ENCODE measurements at regions not wholly inside any gene's neighbourhood (a gene's known extent, or its start where the extent isn't known, plus 50 kb on each side); places are given as distances from the start of the nearest gene placed in this dataset.

- Histone ChIP-seq H3K4me1 (ENCODE audit: insufficient read depth) (no peaks in the 10 kb centered on the region), H3K27ac (ENCODE audit: low read depth) (no peak overlapping the region), H3K36me3 (ENCODE audit: insufficient read depth) (no peaks in the 10 kb centered on the region), H3K4me3 (ENCODE audit: low read depth, low read length) (no peak overlapping the region)
- no peak for DNase-seq (ENCODE audit: extremely low spot score)
- 91% methylated on average over 2 of the region's 2 CpGs for WGBS
Observed at GRCh38 chr2:234655706-234656105, 158.8 kb upstream of the ARL4C start.

DNA sequence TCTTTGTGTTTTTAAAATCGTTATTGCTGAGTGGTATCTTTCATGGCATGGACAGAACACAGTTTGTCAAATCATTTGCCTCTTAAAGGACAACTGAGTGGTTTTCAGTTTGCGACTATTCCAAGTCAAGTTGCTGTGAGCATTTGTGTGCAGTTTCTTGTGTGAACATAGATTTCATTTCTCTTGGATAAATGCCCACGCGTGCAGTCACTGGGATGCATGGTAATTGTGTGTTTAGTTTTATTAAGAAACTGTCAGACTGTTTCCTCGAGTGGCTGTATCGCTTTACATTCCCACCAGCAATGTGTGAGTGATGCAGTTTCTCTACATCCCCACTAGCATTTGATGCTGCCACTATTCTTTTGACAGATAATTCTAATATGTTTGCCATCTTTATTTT is 154.0 kb upstream of the ARL4C start:
- WGBS, result 74% methylated on average over 6 of the region's 6 CpGs
- H3K36me3 ChIP-seq (ENCODE audit: insufficient read depth), result no peaks in the 10 kb centered on the region
- no peak for DNase-seq (ENCODE audit: extremely low spot score)
- H3K4me1 ChIP-seq (ENCODE audit: insufficient read depth), result no peaks in the 10 kb centered on the region
- no peak overlapping the region for H3K4me3 ChIP-seq (ENCODE audit: low read depth, low read length)
- H3K27ac ChIP-seq (ENCODE audit: low read depth), result no peak overlapping the region

DNA sequence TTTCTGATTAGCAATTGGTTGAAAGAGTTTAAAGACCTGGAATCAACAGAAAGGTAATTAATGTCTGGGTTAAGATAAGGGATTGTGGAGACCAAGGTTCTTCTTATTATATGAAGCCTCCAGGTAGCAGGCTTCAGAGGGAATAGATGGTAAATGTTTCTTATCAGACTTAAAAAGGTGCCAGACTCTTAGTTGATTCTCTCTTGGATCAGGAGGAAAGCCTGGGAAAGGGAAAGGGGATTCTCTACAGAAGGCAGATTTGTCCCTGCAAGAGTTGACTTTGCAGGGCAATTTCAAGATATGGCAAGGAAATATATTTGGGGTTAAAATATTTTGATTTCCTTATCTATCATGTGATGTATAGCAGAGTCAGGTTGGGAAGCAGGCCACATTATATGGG is 153.1 kb upstream of the ARL4C start:
- no peaks in the 10 kb centered on the region for H3K4me1 ChIP-seq (ENCODE audit: insufficient read depth)
- no peak overlapping the region for H3K4me3 ChIP-seq (ENCODE audit: low read depth, low read length)

GRCh38 chr2:234643407-234643806 is 146.5 kb upstream of the ARL4C start:
- no peaks in the 10 kb centered on the region for H3K36me3 ChIP-seq (ENCODE audit: insufficient read depth)
- DNase-seq (ENCODE audit: extremely low spot score), result no peak
- no peak overlapping the region for H3K27ac ChIP-seq (ENCODE audit: low read depth)
- no peaks in the 10 kb centered on the region for H3K4me1 ChIP-seq (ENCODE audit: insufficient read depth)
- 74% methylated on average over 2 of the region's 2 CpGs for WGBS
- H3K4me3 ChIP-seq (ENCODE audit: low read depth, low read length), result no peak overlapping the region

More for the DNA sequence above, 153.1 kb upstream of the ARL4C start:
- H3K27ac ChIP-seq (ENCODE audit: low read depth), result no peak overlapping the region
- no peak for DNase-seq (ENCODE audit: extremely low spot score)
- no peaks in the 10 kb centered on the region for H3K36me3 ChIP-seq (ENCODE audit: insufficient read depth)

DNA sequence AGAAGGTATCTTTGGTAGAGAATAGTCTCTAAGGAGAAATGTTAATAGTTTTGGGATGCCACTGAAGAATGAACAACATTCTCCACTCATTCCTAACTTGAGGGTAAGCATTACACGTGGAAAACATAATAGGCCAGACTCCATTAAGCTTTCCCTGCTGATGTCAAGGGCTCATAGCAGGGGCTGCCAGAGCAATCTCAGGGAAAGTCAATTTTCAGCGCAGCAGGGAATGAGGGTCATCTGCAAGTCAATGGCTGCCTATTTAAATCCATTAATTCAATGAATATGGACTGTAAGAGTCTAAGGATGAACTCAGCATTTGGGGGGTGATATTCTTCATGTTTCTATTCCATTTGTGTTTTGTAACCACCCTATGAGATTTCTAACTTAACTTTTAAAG is 144.2 kb upstream of the ARL4C start:
- Histone ChIP-seq H3K4me1 (ENCODE audit: insufficient read depth) (no peaks in the 10 kb centered on the region), H3K36me3 (ENCODE audit: insufficient read depth) (no peaks in the 10 kb centered on the region), H3K27ac (ENCODE audit: low read depth) (no peak overlapping the region), H3K4me3 (ENCODE audit: low read depth, low read length) (no peak overlapping the region)
- DNase-seq (ENCODE audit: extremely low spot score), result no peak
- 61% methylated on average over 2 of the region's 2 CpGs for WGBS

- no peak for DNase-seq (ENCODE audit: extremely low spot score)
- no peaks in the 10 kb centered on the region for H3K4me1 ChIP-seq (ENCODE audit: insufficient read depth)
- H3K36me3 ChIP-seq (ENCODE audit: insufficient read depth), result no peaks in the 10 kb centered on the region
- 95% methylated on average over 1 of the region's 1 CpG for WGBS
- no peak overlapping the region for H3K4me3 ChIP-seq (ENCODE audit: low read depth, low read length)
- H3K27ac ChIP-seq (ENCODE audit: low read depth), result no peak overlapping the region
Observed at GRCh38 chr2:234640657-234641056, 143.8 kb upstream of the ARL4C start.

- Histone ChIP-seq H3K4me3 (ENCODE audit: low read depth, low read length) (no peak overlapping the region), H3K4me1 (ENCODE audit: insufficient read depth) (no peaks in the 10 kb centered on the region), H3K36me3 (ENCODE audit: insufficient read depth) (no peaks in the 10 kb centered on the region), H3K27ac (ENCODE audit: low read depth) (no peak overlapping the region)
- WGBS, result 95% methylated on average over 1 of the region's 1 CpG
- DNase-seq (ENCODE audit: extremely low spot score), result no peak
Observed at GRCh38 chr2:234638966-234639365, 142.1 kb upstream of the ARL4C start.

DNA sequence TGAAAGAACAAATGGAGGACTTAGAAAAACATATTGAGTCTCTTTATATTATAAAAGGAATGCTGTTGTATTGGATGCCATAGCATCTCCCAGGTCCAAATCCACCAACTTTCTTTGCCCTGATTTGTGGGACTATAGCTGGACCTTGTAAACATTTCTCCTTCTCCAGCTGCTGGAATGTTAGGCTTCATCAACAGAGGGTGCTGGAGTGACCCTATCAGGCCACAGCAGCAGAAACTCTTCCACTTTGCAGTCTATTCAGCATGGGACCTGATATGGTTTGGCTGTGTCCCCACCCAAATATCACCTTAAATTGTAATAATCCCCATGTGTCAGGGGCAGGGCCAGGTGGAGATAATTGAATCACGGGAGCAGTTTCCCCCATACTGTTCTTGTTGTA is 138.4 kb upstream of the ARL4C start:
- Histone ChIP-seq H3K27ac (ENCODE audit: low read depth) (no peak overlapping the region), H3K4me1 (ENCODE audit: insufficient read depth) (peaks cover 2% of the 10 kb centered on the region), H3K4me3 (ENCODE audit: low read depth, low read length) (no peak overlapping the region), H3K36me3 (ENCODE audit: insufficient read depth) (no peaks in the 10 kb centered on the region)
- 93% methylated on average over 1 of the region's 1 CpG for WGBS
- DNase-seq (ENCODE audit: extremely low spot score), result no peak

DNA sequence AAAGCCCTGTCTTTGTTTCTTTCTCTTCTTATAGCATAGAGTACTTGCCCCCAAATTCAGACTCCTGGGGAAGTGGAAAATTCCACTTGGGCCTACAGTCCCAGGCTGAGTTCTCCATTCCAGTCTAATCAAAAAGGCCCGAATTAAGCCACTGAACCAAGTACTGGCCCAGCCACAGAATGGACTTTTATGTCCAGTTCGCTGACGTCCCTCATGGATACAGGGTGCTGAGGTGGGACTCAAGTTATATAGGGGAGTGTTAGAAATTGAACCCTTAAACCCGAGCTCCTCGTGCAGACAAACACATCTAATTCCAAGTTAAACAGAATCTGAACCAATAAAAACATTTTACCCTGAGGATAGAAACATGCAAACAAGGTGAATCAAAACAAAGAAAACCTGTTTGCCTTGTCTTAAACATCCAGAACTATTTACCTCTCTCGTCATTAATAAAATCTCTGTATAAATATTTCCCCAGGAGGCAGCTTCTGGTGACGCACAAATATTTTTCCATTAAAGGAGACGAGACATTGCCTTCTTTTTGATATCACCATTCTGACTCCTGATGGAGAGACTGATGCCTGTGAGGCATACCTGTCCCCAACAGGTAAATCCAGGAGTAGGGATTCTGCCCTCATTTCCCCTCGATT is 136.8 kb upstream of the ARL4C start:
- Histone ChIP-seq H3K27ac (ENCODE audit: low read depth) (no peak overlapping the region), H3K4me3 (ENCODE audit: low read depth, low read length) (no peak overlapping the region), H3K4me1 (ENCODE audit: insufficient read depth) (peaks cover 2% of the 10 kb centered on the region), H3K36me3 (ENCODE audit: insufficient read depth) (no peaks in the 10 kb centered on the region)
- no peak for DNase-seq (ENCODE audit: extremely low spot score)
- WGBS, result 82% methylated on average over 9 of the region's 9 CpGs

DNA sequence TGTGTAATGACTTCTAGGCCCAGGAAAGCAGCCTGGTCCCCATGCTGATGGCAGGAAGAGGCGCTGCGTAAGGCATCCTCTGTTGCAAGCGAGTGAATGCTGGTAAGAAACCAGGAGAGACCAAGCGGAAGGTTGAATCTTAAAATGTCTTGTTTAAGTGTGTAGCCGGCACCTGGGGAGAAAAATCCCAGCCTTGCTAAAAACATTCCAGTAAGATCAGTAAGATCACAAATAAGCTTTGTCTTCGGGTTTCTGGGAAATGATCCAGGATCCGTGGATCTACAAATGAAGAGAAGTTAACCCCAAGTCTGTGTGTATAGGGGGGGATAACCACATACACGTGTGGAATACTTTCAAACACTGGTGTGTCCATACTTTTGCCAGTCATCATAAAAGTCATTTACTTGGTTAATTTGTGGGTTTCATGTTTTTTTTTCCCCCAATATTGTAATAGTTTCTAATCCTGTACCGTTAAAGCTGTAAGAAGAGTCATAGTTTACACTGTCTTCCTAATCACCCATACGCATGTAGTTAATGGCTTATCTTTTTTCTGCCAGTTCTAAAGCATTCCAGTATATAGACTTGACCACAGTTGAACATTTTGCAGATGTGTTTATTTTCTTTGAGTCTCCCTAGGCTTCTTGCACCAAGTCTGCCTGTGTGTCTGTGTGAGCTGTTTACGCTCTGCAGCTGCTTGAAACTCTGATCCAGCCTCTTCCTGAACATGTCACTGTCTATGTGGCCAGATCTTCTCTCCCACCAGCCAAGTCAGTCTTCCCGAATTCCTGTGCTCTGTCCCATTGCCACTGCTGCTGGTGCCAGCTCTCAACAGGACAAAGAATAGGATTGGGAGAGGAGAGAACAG is 135.9 kb upstream of the ARL4C start:
- 54% methylated on average over 12 of the region's 12 CpGs for WGBS
- Histone ChIP-seq H3K36me3 (ENCODE audit: insufficient read depth) (no peaks in the 10 kb centered on the region), H3K27ac (ENCODE audit: low read depth) (no peak overlapping the region), H3K4me3 (ENCODE audit: low read depth, low read length) (no peak overlapping the region), H3K4me1 (ENCODE audit: insufficient read depth) (peaks cover 2% of the 10 kb centered on the region)
- DNase-seq (ENCODE audit: extremely low spot score), result no peak

GRCh38 chr2:234631646-234632514 is 135.0 kb upstream of the ARL4C start:
- H3K27ac ChIP-seq (ENCODE audit: low read depth), result no peak overlapping the region
- no peak overlapping the region for H3K4me3 ChIP-seq (ENCODE audit: low read depth, low read length)
- H3K4me1 ChIP-seq (ENCODE audit: insufficient read depth), result peaks cover 2% of the 10 kb centered on the region
- WGBS, result 87% methylated on average over 13 of the region's 13 CpGs
- H3K36me3 ChIP-seq (ENCODE audit: insufficient read depth), result no peaks in the 10 kb centered on the region
- no peak for DNase-seq (ENCODE audit: extremely low spot score)

- 40% methylated on average over 6 of the region's 6 CpGs for WGBS
- H3K4me1 ChIP-seq (ENCODE audit: insufficient read depth), result peaks cover 2% of the 10 kb centered on the region
- no peaks in the 10 kb centered on the region for H3K36me3 ChIP-seq (ENCODE audit: insufficient read depth)
- DNase-seq (ENCODE audit: extremely low spot score), result no peak
- H3K4me3 ChIP-seq (ENCODE audit: low read depth, low read length), result no peak overlapping the region
- H3K27ac ChIP-seq (ENCODE audit: low read depth), result no peak overlapping the region
Observed at GRCh38 chr2:234630801-234631261, 133.9 kb upstream of the ARL4C start.

DNA sequence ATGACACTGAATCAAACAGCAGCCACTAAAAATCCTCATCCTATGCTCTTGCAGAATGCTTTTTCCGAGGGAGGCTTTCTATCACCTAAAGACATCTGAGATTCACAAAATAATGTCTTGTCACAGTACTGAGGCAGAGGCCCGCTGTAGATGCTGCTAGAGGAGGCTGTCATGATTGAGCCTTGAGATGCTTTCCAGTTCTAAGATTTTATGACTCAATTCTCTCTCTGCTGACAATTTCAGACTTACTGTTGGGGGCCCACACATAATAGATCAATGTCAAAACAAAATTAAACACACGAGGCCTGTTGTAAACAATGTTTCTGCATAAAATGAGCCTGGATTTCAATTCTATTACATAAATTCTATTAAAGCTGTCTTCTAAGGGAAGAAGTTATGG is 132.7 kb upstream of the ARL4C start:
- WGBS, result 43% methylated on average over 3 of the region's 3 CpGs

More for the DNA sequence above, 132.7 kb upstream of the ARL4C start:
- no peak overlapping the region for H3K4me3 ChIP-seq (ENCODE audit: low read depth, low read length)
- DNase-seq (ENCODE audit: extremely low spot score), result no peak
- H3K4me1 ChIP-seq (ENCODE audit: insufficient read depth), result peaks cover 2% of the 10 kb centered on the region
- H3K36me3 ChIP-seq (ENCODE audit: insufficient read depth), result no peaks in the 10 kb centered on the region
- H3K27ac ChIP-seq (ENCODE audit: low read depth), result no peak overlapping the region
